ENCODE measurements at regions not wholly inside any gene's neighbourhood (a gene's known extent, or its start where the extent isn't known, plus 50 kb on each side); places are given as distances from the start of the nearest gene placed in this dataset.

- peak; percentile 51 to 54 for ATAC-seq
- Histone ChIP-seq H3K4me3 (no peak overlapping the region), H3K9me3 (no peaks in the 10 kb centered on the region), H3K4me1 (peaks cover 60 to 61% of the 10 kb centered on the region in 2 donors), H3K27ac (peak overlapping the region; percentile 86 to 99 (median 92)), H3K36me3 (no peaks in the 10 kb centered on the region), H3K27me3 (no peaks in the 10 kb centered on the region)
- in situ Hi-C loops (cut with MboI; ENCODE audit: low sequenced_read_pairs in 4 of 4) = no loop called here
- intact Hi-C loops (cut with DNase I; ENCODE audit: low total_unique reads) = loop anchor here (5.0 to 10.0 kb wide), 4 partner anchors 141 to 1341 kb away; partner anchors contain the start of gene SRSF4
- DNase-seq = peak; percentile 91 to 96
- TF ChIP-seq CTCF (IDR thresholded peaks at IDR 0.05 in 4 of 5, conservative IDR thresholded peaks at IDR 0.05 in 1 of 5) (no peak), POLR2A (IDR thresholded peaks at IDR 0.05) (no peak)
Measured at GRCh38 chr1:30523055-30524020, 200.0 kb downstream of the MATN1 start.

DNA sequence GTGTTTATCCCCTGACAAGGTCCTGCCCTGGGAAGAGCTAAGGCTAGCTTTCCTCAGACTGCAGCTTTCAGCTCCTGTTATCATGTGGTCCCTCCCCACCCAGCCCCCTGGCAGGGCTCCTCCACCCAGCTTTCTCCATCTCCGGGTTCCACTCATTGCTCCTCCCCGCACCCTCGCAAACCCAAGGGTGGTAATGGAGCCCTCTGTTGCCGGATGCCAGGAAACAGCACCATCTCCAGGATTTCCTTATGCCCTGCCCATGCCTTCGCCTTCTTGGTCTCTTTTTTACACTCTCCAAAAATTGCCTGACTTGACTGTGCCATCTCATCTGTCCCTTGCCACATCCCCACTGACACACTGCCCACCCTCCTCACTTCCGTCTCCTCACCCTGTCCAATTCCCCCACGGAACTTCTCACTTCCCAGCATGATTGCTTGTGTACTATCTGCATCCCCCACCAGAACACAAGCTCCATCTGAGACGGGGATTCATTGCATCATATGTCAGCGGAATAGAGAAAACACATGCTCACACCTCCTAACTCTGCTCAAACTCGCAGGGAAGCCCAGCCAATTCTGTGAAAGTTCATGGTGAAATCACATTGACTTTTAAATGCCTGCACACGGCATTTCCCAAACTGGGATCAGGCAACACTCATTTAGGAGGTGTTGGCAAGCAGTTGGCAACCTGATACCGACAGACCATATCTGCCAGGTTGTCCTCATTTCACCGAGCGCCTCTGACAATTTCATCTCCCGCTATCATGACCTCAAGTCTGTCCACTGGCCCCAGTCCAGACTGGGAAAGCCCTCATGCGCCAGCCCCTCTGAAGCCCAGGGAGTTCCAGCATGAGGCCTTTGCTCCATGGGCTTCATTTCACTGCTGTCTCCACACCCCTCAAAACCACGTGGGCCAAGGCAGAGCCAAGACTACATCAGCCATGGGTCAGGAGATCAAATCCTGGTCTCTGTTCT, 201.1 kb downstream of the MATN1 start:
- TF ChIP-seq POLR2A (IDR thresholded peaks at IDR 0.05) = peak in 1 of 2 donors; percentile 24
- TF ChIP-seq CTCF (IDR thresholded peaks at IDR 0.05 in 4 of 5, conservative IDR thresholded peaks at IDR 0.05 in 1 of 5) = peak in 2 of 5 experiments; percentile 22 to 25
- DNase-seq = peak; percentile 83 to 97
- no peaks in the 10 kb centered on the region for H3K27me3 ChIP-seq
- ATAC-seq = peak; percentile 52 to 54
- H3K27ac ChIP-seq = peak overlapping the region; percentile 86 to 99 (median 92)
- H3K9me3 ChIP-seq = no peaks in the 10 kb centered on the region
- in situ Hi-C loops (cut with MboI; ENCODE audit: low sequenced_read_pairs in 4 of 4) (no loop called here), intact Hi-C loops (cut with DNase I; ENCODE audit: low total_unique reads) (loop anchor here (5.0 to 10.0 kb wide), 4 partner anchors 140 to 1340 kb away; partner anchors contain the start of gene SRSF4)
- no peak overlapping the region for H3K4me3 ChIP-seq
- peaks cover 53 to 57% of the 10 kb centered on the region in 2 donors for H3K4me1 ChIP-seq
- no peaks in the 10 kb centered on the region for H3K36me3 ChIP-seq

GRCh38 chr1:30521261-30521865, 202.0 kb downstream of the MATN1 start:
- in situ Hi-C loops (cut with MboI; ENCODE audit: low sequenced_read_pairs in 4 of 4) (no loop called here), intact Hi-C loops (cut with DNase I; ENCODE audit: low total_unique reads) (loop anchor here (2.0 to 10.0 kb wide), 5 partner anchors 113 to 1339 kb away; partner anchors contain the start of gene SRSF4)
- no peaks in the 10 kb centered on the region for H3K27me3 ChIP-seq
- H3K27ac ChIP-seq = peak overlapping the region; percentile 86 to 99 (median 92)
- H3K4me3 ChIP-seq = no peak overlapping the region
- peaks cover 43 to 47% of the 10 kb centered on the region in 2 donors for H3K4me1 ChIP-seq
- H3K36me3 ChIP-seq = no peaks in the 10 kb centered on the region
- no peak for ATAC-seq
- TF ChIP-seq POLR2A (IDR thresholded peaks at IDR 0.05) (no peak), CTCF (IDR thresholded peaks at IDR 0.05 in 4 of 5, conservative IDR thresholded peaks at IDR 0.05 in 1 of 5) (no peak)
- DNase-seq = peak; percentile 21 to 70
- no peaks in the 10 kb centered on the region for H3K9me3 ChIP-seq

DNA sequence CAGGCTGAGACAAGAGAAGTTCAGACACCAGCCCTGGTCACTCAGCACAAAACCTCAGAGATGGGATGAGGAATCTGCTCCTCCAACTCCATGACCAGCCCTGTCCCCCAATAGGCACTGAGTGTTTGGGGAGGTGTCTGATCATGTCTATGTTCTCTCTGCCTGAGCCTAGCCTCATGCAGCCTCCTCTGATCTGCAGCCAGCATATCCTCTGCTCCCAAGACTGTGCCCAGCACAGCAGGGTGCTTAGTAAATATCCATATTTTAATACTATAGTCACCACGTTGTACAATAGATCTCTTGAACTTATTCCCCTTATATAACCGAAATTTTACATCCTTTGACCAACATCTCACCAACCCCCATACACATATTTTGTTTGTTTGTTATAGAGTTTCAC, 202.9 kb downstream of the MATN1 start:
- no peak for ATAC-seq
- Histone ChIP-seq H3K4me3 (no peak overlapping the region), H3K9me3 (no peaks in the 10 kb centered on the region), H3K27me3 (no peaks in the 10 kb centered on the region), H3K36me3 (no peaks in the 10 kb centered on the region), H3K4me1 (peaks cover 38 to 41% of the 10 kb centered on the region in 2 donors), H3K27ac (no peak overlapping the region)
- DNase-seq = no peak
- in situ Hi-C loops (cut with MboI; ENCODE audit: low sequenced_read_pairs in 4 of 4) = no loop called here
- TF ChIP-seq CTCF (IDR thresholded peaks at IDR 0.05 in 4 of 5, conservative IDR thresholded peaks at IDR 0.05 in 1 of 5) (no peak), POLR2A (IDR thresholded peaks at IDR 0.05) (no peak)
- intact Hi-C loops (cut with DNase I; ENCODE audit: low total_unique reads) = loop anchor here (2.0 to 10.0 kb wide), 5 partner anchors 112 to 1338 kb away; partner anchors contain the start of gene SRSF4

Measured in gastrocnemius medialis (tissue), 4 donors.